Osteoblast (primary cell): ENCODE measurements at regions not wholly inside any gene's neighbourhood (a gene's known extent, or its start where the extent isn't known, plus 50 kb on each side); places are given as distances from the start of the nearest gene placed in this dataset.

Source experiments
- DNase-seq: peaks from one replicate; pipeline ENCODE4 v3.0.0; 2011; ENCODE audit warnings: low spot score, mixed read lengths; ENCODE audit not compliant: insufficient read length; ENCODE audit errors: missing footprints
- H2AFZ ChIP-seq: 2 replicates; pipeline ENCODE4 v1.6.0; 2011; ENCODE audit warnings: mild to moderate bottlenecking, low read length
- H3K27ac ChIP-seq: 2 replicates; pipeline ENCODE4 v1.5.1; 2011; ENCODE audit warnings: mild to moderate bottlenecking, low read depth, low read length, moderate library complexity
- H3K27me3 ChIP-seq: 2 replicates; pipeline ENCODE4 v1.6.0; 2012; ENCODE audit warnings: mild to moderate bottlenecking, control low read depth, inconsistent platforms, low read length, moderate library complexity; ENCODE audit not compliant: insufficient read depth
- H3K36me3 ChIP-seq: 2 replicates; pipeline ENCODE4 v1.5.1; 2011; ENCODE audit warnings: mild to moderate bottlenecking, low read length, control low read depth, moderate library complexity; ENCODE audit not compliant: insufficient read depth
- H3K4me1 ChIP-seq: 2 replicates; pipeline ENCODE4 v1.5.1; 2011; ENCODE audit warnings: mild to moderate bottlenecking, low read length, control low read depth, moderate library complexity; ENCODE audit not compliant: insufficient read depth
- H3K4me2 ChIP-seq: 2 replicates; pipeline ENCODE4 v1.6.0; 2011; ENCODE audit warnings: mild to moderate bottlenecking, low read length; ENCODE audit not compliant: insufficient read depth
- H3K4me3 ChIP-seq: fragments of 200-600 bp; sonication (generic); 3 replicates; pipeline ENCODE4 v1.5.1; 2012; ENCODE audit warnings: mild to moderate bottlenecking, low read length, inconsistent platforms; ENCODE audit not compliant: insufficient read depth
- H3K79me2 ChIP-seq: 2 replicates; pipeline ENCODE4 v1.6.0; 2012; ENCODE audit warnings: mild to moderate bottlenecking, low read length, control low read depth, inconsistent platforms; ENCODE audit not compliant: insufficient read depth
- H3K9me3 ChIP-seq: 2 replicates; pipeline ENCODE4 v1.5.1; 2011; ENCODE audit warnings: low read depth, low read length, control low read depth
- H4K20me1 ChIP-seq: 2 replicates; pipeline ENCODE4 v1.6.0; 2012; ENCODE audit warnings: mild to moderate bottlenecking, low read length, control low read depth; ENCODE audit not compliant: insufficient read depth
- CTCF ChIP-seq: IDR thresholded peaks from 2 replicates; pipeline ENCODE4 v1.5.1; 2011; ENCODE audit warnings: mild to moderate bottlenecking, low read depth, low read length, moderate library complexity; ENCODE audit errors: extremely low read depth

GRCh38 chr1:199194862-199195261 is 556.0 kb downstream of the PTPRC start:
- TF ChIP-seq CTCF: no peak
- H4K20me1 ChIP-seq: no peaks in the 10 kb centered on the region
- no peak overlapping the region for H3K27ac ChIP-seq
- H3K79me2 ChIP-seq: no peaks in the 10 kb centered on the region
- no peaks in the 10 kb centered on the region for H3K27me3 ChIP-seq
- no peak overlapping the region for H3K4me2 ChIP-seq
- no peaks in the 10 kb centered on the region for H3K36me3 ChIP-seq
- no peak overlapping the region for H3K4me3 ChIP-seq
- H2AFZ ChIP-seq: no peak overlapping the region
- H3K9me3 ChIP-seq: no peaks in the 10 kb centered on the region
- DNase-seq: no peak
- H3K4me1 ChIP-seq: no peaks in the 10 kb centered on the region

- TF ChIP-seq CTCF: no peak
- Histone ChIP-seq H3K4me3 (no peak overlapping the region), H3K4me2 (no peak overlapping the region), H2AFZ (no peak overlapping the region), H3K27me3 (no peaks in the 10 kb centered on the region), H3K27ac (no peak overlapping the region), H3K79me2 (no peaks in the 10 kb centered on the region), H3K4me1 (no peaks in the 10 kb centered on the region), H3K9me3 (no peaks in the 10 kb centered on the region), H4K20me1 (no peaks in the 10 kb centered on the region), H3K36me3 (no peaks in the 10 kb centered on the region)
- no peak for DNase-seq
Observed at GRCh38 chr1:199197695-199198094, 558.9 kb downstream of the PTPRC start.

GRCh38 chr1:199202331-199202730 is 563.5 kb downstream of the PTPRC start:
- no peak for DNase-seq
- Histone ChIP-seq H3K4me3 (no peak overlapping the region), H3K4me1 (no peaks in the 10 kb centered on the region), H3K4me2 (no peak overlapping the region), H3K27me3 (no peaks in the 10 kb centered on the region), H2AFZ (no peak overlapping the region), H3K36me3 (no peaks in the 10 kb centered on the region), H3K79me2 (no peaks in the 10 kb centered on the region), H3K9me3 (no peaks in the 10 kb centered on the region), H3K27ac (no peak overlapping the region), H4K20me1 (no peaks in the 10 kb centered on the region)
- no peak for TF ChIP-seq CTCF

GRCh38 chr1:199204231-199204630 is 565.4 kb downstream of the PTPRC start:
- Histone ChIP-seq H3K79me2 (no peaks in the 10 kb centered on the region), H3K9me3 (no peaks in the 10 kb centered on the region), H4K20me1 (no peaks in the 10 kb centered on the region), H3K4me2 (no peak overlapping the region), H3K27me3 (no peaks in the 10 kb centered on the region), H3K4me3 (no peak overlapping the region), H3K36me3 (no peaks in the 10 kb centered on the region), H2AFZ (no peak overlapping the region), H3K4me1 (no peaks in the 10 kb centered on the region), H3K27ac (no peak overlapping the region)
- no peak for DNase-seq
- TF ChIP-seq CTCF: no peak
